Stomach (tissue), 4 donors: ENCODE measurements at regions not wholly inside any gene's neighbourhood (a gene's known extent, or its start where the extent isn't known, plus 50 kb on each side); places are given as distances from the start of the nearest gene placed in this dataset.

Experiments used
- EP300 ChIP-seq: sonication (generic); formaldehyde crosslinking; IDR thresholded peaks from one replicate; pipeline ENCODE4 v1.6.1; 2017; ENCODE audit warnings: antibody characterized with exemption
- POLR2A ChIP-seq, 4 donors: fragments of 450-650 bp; IDR thresholded peaks; one replicate each; pipeline ENCODE4 v1.6.1; 2016; ENCODE audit warnings: antibody characterized with exemption in 4 of 4, control low read depth in 2 of 4, mild to moderate bottlenecking in 1 of 4, moderate library complexity in 1 of 4
- POLR2AphosphoS5 ChIP-seq, 3 donors: sonication (generic); formaldehyde crosslinking; IDR thresholded peaks; one replicate each; pipeline ENCODE4 v1.6.1; 2016; ENCODE audit warnings: antibody characterized with exemption in 3 of 3
- TF ChIP-seq, protein P1 (sequence below), 7 experiments: fragments of 450-650 bp in 4 of 7; fragments of 200-600 bp in 3 of 7; sonication (generic) in 3 of 7; IDR thresholded peaks; one replicate each; pipeline ENCODE4 v1.5.1; 2016 to 2019; ENCODE audit warnings: antibody characterized with exemption in 7 of 7, control low read depth in 2 of 7, mild to moderate bottlenecking in 1 of 7

DNA sequence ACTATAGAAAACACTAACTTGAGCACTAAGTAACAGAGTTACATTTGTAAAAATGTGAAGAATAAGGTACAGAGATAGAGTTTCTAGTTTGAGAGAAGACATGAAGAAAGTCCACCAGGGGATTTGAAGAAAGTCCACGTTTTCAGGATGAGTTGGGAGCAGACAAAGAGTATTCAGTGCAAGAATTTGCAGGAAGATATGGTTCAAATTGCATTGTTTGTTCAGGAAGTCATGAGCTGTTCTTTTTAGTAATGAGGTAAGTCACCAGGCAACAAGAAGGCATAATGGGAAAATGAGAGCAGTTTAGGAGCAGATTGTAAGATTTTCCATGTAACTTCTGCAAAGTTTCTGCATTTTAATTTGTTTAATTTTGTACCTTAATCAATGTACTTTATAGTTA is 618.0 kb downstream of the DACH1 start:
- TF ChIP-seq EP300 (no peak), POLR2AphosphoS5 (IDR thresholded peaks at IDR 0.05) (no peak), POLR2A (IDR thresholded peaks at IDR 0.05) (no peak)
- TF ChIP-seq, protein P1, sequence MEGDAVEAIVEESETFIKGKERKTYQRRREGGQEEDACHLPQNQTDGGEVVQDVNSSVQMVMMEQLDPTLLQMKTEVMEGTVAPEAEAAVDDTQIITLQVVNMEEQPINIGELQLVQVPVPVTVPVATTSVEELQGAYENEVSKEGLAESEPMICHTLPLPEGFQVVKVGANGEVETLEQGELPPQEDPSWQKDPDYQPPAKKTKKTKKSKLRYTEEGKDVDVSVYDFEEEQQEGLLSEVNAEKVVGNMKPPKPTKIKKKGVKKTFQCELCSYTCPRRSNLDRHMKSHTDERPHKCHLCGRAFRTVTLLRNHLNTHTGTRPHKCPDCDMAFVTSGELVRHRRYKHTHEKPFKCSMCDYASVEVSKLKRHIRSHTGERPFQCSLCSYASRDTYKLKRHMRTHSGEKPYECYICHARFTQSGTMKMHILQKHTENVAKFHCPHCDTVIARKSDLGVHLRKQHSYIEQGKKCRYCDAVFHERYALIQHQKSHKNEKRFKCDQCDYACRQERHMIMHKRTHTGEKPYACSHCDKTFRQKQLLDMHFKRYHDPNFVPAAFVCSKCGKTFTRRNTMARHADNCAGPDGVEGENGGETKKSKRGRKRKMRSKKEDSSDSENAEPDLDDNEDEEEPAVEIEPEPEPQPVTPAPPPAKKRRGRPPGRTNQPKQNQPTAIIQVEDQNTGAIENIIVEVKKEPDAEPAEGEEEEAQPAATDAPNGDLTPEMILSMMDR (IDR thresholded peaks at IDR 0.05), result no peak
